HCEC 1CT (cell line): ENCODE measurements at regions not wholly inside any gene's neighbourhood (a gene's known extent, or its start where the extent isn't known, plus 50 kb on each side); places are given as distances from the start of the nearest gene placed in this dataset.
"Not testable (repeated sequence)": the region's sequence is repeated elsewhere in the genome, so short reads cannot be mapped to it uniquely, and the experiment has no call there.

Source experiments
- DNase-seq: peaks from one replicate; pipeline ENCODE4 v3.0.0-alpha.2; 2017

DNA sequence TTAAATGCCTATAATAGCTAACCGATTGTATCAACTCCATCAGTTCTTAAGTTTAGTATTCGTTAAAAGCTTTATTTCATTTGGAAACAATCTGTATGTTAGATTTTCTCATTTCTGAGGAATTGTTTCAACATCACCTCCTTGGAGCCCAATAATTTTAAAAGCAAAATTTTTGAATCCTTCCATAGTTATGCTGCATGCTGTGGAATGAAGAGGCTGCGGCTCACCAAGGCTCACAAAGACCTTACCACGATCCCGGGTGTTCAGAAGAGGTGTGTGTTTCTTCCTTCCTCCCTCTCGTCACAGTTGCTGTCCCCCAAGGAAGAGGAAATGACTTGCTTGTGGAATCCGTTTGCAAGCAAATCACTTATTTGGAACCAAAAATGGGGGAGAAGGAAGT, 143.8 kb downstream of the FGF1 start:
- no peak for DNase-seq

DNA sequence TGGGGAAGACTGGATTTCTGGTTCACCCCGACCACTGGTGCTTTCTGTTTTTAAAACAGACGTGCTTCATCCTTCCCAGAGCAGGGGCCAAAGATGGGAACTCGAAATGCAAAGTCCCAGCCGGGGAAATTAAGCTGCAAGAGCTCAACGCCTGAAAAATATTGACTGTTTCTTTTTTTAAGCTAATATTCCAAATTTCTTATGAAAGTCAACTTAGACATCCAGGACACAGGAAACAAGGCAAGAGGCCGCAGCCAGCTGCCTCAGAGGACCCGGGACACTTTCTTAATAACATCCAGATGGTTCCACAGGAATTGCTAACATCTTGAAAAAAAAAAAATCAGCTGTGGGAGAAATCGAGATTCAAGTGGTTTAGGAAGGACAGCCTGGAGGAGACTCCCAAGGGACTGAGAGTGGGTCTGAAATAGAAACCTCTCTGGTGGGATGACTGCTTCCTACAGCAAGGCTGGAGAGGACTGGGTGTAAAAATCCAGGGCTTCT, 144.9 kb downstream of the FGF1 start:
- DNase-seq, result peak; percentile 54

DNA sequence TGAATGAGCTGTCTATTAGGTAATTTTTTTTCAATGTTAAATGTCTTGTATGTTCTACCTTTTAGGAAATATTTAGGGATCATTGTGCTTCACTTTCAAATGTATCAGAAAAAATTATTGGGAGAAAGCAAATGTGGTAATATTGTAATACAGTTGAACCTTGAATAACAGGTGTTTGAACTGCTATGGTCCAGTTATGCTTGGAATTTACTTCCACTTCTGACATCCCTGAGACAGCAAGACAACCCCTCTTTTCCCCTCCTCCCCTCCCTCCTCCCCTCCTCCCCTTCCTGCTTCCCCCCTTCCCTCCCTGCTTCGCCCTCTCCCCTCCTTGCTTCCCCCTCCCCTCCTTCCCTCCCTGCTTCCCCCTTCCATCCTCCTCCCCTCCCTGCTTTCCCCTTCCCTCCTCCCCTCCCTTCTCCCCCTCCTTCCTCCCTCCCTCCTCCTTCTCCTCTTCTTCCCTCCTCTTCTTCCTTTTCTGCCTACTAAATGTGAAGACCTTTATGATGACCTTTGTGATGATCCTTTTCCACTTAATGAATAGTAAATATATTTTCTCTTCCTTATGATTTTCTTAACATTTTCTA, 146.6 kb downstream of the FGF1 start:
- no peak for DNase-seq

DNA sequence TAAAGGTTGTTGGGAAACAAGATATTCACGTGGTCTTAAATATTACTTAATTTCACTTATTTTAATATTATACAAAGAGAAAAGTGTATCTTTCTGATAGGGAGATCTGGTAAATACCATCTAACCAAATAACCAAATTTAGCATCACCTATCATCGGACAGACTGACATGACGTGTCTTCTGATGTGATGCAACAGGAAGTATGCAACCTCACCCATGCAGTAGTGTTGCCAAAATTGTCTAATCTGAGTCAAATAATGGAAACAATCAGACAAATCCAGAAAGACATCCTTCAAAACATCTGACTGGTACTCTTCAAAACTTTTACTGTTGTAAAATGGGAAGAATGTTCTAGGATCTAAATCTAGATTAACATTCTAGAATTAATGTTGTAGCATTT, 148.0 kb downstream of the FGF1 start:
- peak; percentile 40 for DNase-seq

DNA sequence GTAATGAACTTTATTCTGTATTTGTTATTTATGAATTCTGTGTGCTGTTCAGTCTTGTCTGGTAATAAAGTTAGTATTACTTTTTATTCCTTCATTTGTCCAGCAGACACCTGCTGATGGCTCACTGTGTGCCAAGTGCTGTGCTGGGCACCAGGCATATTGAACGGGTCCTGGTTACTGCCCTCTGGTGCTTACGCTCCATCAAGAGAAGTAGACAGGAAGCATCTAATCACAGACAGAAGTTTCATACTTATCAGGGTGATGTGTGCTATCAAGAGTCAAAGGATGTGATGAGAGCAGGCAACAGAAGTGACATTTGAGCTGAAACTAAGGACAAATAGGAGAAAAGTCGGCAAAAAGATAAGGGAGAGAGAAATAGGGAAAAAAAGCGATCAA, 153.1 kb downstream of the FGF1 start:
- DNase-seq, result no peak

DNA sequence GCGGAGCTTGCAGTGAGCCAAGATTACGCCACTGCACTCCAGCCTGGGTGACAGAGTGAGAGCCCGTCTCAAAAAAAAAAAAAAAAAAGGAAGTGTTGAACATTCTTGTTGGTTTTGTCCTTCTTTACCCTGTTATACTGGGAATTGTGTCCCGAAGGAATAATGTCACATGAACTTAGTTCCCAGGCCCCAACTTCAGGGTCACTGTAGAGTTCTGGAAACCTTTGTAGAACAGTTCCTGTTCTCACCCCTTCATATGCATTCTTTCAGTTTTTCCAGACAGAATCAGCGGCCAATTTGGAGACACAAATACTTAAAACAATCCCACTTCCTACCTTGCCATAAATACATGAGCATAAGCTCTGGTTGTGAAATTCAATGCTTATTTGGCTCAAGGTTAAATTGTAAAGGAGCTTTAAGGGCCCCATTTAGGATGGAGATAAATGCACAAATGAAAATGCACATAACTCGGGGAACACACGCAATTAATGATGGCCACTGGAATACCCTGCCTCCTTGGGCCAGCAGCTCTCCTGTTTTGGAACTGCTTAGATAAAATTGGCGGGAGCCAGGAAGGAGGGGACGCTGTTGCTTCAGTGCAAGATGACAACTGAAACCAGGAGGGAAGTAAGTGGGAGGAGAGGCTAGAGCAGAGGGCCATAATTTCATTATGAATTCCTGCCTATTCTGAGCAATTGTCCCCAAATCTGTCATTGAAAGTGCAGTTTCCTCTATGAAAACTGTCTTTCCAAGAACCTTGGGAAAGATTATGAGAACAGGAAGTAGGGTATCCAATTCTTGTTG, 153.7 kb downstream of the FGF1 start:
- DNase-seq, result no peak

DNA sequence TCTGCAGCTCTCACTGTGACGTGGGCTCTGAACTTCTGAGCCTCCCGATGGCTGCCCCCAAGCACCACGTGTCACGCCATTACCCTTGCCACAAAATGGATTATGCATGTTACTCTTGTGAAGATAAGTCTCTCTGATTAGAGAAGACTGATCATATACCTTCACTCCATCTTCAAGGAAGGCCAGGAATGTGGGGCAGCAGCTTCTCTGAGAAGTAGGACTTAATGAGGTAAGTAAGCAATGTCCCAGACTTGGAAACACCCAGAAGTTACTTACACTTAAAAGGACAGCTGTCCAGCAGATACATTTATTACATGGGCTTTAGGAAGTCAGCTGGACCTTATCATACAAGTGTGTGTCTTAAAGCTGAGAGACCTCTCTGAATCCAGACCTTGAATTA, 155.0 kb downstream of the FGF1 start:
- no peak for DNase-seq

DNA sequence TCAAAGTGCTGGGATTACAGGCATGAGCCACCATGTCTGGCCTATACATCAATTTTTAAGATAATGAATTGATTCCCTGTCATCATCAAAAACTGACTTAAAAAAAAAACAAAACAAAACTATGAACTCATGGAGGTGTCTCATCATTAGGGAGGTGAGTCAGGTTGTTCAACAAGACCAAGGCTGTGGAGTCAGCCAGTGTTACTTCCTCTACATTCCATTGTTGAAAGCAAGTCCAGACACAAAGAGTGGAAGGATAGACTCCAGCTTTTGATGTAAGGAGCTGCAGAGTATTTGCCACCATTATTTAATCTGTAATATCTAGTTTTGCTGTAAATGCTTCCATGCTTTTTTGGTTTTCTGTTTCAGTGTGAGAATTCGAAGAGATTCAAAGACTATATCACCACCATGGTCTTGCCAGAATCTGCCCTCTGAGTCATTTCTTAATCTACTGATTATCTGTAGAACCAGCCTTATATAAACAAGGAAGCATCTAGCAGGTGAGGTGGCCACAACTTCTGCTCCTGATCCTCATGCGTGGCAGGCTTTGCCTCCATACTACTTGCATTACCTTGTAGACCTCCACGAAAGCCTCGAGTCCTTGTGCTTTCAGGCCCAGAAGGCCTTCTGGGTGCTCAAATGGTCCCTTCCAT, 156.1 kb downstream of the FGF1 start:
- DNase-seq, result peak; percentile 72

DNA sequence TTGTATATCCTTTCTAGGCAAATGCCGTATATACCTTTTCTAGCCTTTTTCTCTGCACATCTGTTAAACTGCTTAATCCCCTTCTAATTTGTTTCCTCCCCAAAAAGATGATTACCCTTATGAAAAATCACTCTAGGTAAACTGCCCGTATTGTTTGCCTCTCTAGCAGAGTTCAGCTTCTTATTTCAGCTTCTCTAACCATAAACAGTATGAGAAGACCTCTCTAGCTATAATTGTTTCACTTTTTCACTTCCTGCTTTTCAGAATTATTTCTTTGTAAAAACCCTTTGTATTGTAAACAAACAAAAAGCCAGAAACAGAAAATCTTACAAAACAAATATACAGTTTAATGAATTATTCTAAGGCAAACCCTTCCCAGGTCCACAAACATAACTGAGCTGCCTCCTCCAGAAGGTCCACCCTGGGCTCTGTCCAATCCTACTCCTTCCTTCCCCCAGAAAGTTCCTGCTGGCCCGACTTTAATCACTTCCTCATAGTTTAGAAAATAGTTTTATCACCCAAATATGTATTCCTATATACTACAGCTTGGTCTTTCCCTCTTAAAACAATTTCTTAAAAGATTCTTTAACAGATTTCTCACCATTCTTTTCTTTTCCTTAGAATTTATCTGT, 158.1 kb downstream of the FGF1 start:
- DNase-seq, result no peak

DNA sequence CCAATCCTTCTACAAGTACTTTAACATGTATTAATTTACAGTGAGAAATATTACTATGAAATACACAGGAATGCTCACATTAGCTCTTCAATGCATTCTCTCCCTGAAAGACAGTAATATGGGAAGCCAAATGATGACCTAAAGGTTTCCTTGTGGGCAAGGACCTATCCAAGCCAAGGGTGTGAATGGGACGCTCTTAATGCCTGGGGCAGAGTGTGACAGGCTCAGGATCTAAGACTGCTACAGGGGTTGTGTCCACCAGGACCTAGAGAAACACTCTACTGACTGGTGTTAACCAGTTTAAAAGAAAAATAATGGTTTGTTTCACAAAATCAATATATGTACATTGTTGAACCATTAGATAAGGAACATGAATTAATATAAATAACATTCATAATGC, 158.7 kb downstream of the FGF1 start:
- DNase-seq, result no peak

DNA sequence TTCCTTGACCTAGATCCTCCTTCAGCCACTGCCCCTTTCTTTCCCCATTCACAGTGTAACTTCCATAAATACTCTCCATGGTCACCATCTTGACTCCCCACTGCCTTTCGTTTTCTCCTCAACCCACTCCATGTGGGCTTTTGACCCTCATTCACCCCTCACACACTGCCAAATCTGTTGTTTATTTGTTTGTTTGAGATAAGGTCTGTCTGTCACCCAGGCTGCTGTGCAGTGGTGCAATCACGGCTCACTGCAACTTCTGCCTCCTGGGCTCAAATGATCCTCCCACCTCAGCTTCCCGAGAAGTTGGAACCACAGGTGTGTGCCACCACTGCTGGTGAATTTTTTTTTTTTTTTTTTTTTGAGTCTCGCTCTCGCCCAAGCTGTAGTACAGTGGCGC, 162.9 kb downstream of the FGF1 start:
- DNase-seq, result no peak

DNA sequence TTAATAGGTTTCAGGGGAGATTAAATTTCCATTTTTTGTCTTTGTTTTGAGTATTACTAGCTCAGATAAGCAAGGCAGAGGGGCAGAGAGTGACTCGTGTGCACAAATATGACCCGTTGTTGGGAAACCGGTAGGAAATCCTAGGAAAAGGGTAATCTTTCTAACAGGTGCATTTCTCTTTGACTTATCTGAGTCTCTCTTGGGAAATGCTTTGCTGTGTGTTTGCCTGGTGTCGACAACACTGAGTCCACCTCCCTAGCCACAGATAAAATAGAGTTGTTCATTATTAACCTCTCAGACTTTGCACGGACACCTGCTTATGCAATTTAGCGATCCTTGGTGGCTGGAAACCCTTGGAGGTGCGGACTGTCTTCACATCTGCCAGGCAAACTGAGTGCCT, 164.2 kb downstream of the FGF1 start:
- DNase-seq, result no peak

DNA sequence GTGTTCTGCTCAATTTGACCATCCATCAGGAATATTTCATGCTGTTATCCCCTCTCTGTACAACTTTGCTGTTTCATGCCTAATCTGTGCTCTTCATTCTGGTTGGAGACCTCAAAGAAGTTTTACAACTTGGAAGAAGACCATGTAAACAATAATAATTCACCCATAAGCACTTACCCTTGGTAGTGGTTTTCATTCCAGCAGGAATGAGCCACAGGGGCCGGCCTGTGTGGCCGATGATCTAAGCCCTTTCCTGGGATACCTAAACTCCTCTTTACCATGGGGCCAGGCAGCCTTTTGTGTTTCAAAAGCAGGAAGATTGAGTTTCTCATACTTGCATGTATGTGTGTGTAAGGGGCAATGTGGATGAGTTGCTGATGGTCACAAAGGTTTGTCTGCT, 165.0 kb downstream of the FGF1 start:
- peak; percentile 39 for DNase-seq

DNA sequence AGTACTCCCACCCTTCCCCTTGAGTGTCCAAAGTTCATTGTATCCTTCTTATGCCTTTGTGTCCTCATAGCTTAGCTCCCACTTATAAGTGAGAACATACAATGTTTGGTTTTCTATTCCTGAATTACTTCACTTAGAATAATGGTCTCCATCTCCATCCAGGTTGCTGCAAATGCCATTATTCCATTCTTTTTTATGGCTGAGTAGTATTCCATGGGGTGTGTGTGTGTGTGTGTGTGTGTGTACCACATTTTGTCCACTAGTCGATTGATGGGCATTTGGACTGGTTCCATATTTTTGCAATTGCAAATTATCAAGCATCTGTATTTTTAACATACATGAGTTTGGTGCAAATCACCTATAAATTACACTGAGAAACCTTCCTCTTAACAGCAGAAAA, 166.0 kb downstream of the FGF1 start:
- DNase-seq, result not testable (repeated sequence)

DNA sequence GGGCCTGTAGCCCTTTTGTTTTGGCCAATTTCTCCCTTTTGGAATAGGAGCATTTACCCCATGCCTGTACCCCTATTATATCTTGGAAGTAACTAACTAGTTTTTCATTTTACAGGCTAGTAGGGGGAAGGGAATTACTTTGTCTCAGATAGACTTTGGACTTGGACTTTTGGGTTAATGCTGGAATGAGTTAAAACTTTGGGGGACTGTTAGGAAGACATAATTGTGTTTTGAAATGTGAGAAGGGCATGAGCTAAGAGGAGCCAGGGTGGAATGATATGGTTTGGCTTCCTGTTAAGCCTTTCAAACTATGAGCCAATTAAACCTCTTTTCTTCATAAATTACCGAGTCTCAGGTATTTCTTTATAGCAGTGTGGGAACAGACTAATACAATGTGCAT, 168.1 kb downstream of the FGF1 start:
- DNase-seq, result no peak

DNA sequence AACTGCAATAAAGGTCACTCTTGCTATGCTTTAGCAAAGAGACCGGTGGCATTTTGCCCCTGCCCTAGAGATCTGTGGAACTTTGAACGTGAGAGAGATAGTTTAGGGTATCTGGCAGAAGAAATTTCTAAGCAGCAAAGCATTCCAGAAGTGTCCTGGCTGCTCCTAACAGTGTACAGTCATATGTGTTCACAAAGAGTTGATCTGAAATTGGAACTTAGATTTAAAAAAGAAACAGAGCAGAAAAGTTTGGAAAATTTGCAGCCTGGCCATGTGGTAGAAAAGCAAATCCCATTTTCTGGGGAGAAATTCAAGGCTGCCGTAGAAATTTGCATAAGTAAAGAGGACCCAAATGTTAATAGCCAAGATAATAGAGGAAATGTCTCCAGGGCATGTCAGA, 169.2 kb downstream of the FGF1 start:
- no peak for DNase-seq

DNA sequence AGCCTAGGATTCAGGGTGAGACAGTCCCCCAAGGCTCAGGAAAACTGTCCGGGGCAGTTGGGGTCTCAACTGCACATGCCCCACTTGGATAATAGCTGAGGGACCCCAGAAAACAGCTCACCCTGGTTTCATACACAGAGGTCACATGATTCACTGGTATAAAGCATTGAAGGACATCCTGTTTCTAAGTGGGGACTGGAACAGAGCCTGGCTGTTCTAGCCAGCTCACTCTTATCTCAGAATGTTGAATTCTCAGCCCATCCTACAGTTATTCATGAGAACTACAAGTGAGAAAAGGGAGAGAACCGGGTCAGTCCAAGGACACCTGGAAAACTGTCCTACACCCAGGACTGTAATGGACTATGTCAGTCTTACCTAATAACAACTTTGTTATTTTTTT, 170.9 kb downstream of the FGF1 start:
- DNase-seq, result peak; percentile 38

DNA sequence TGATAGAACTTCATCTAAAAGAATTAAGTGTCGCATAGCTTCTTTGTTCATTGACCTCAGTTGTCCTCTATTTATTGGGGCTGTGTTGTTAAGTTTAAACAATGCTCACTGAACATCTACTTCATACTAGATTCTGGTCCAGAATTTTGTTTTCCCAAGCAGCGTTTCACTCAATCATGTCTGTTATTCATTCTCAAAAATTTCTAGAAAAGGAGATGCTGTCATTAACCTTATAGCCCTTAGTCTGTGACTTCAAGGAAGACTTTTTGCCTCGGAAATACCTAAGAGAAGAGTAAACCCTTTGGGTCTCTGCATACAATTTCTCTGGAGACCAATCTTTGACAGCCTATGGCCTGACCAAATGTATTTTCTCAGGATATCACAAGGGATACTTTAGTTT, 171.7 kb downstream of the FGF1 start:
- no peak for DNase-seq

DNA sequence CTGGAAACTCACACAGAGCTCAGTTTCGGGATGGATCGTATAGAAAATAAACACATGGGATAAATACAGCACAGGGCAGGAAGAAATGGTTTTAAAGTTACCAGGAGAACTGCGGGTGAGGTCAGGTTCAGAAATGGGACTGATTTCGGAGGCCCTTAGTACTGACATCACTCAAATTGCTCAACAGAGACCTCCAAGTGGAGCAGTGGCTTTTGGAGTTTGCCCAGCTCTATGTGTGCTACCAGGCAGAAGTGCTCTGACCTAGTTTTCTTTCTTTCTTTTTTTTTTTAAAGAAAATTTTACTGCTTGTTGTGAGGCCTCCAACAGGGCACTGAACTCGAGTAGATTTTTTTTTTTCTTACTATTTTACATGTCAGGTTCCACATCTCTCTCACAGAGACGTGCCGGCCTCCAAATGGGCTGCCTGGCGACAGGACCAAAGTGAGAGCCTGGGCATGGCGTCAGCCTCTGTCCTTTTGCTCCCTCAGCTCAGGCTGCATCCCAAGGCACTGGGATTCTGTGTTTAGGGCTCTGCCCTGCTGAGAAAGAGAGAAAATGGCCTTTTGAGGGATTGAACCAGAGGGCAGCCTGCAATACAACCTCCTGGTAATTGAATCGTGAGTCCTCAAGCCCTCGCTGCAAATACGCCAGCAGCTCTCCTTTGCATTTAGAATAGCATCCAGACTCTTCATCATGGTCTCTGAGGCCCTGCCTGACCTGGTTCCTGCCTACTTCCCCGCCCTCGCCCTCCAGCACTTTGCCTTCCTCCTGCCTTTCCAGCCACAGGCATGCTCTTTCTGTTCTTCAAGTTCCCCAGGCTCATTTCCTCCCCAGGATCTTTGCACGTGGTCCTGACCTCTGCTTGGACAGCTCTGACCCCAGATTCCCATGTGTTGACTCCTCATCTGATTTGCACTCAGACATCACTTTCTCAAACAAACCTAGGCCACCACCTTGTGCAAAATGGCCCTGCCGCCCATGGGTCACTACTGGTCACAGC, 173.5 kb downstream of the FGF1 start:
- DNase-seq, result peak; percentile 83

DNA sequence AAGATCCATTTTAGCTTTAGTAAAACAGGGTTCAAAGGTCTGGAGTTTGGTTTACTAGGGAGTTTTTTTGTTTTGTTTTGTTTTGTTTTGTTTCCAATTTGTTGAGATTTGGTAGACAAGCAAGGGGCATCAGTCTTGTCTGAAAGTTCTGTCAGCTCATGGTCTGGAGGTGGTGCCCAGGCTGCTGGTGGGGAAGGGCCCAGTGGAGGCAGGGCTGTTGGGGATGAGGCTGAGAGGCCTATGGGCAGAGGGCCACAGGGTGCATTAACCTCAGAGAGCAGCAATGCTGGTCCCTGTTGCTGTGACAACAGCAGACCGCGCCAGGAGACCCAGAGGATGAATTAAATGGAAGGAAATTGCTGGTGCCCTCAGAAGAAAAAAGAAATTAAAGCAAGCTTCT, 174.5 kb downstream of the FGF1 start:
- DNase-seq, result no peak

DNA sequence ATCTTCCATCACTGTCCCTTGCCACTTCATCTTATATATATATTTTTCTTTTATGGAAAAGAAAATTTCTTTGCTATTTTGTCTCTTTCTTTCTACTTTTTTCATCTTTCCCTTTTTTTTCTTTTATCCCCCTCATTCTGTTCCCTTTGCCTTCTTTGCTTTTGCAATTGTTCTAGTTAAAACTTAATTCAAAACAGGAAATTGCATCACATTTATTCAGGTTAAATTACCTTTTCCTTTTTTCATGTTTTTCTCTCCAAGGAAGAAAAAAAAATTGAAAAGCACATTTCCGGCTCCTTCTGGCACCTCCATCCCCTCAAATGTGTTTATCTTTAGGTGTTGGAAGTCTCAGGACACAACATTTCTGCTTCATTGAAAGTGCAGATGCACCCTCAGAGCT, 176.9 kb downstream of the FGF1 start:
- no peak for DNase-seq

DNA sequence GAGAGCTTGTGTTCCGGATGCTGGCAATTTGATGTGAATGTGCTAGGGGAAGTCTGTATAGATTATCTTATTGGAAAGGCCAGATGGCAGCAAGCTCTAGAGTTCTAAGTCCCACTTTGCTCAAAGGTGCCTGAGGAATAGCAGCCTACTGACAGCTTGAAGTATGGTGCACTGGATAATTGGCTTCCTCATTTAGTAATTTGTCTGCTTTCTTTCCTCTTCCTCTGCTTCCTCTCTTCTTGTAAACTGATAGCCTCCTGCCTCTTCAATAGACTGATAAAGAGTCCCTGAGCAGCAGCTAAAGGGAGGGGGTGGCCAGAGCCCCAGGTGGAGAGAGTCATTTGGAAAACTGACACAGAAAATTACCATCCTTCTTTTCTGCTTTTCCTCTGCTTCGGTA, 177.3 kb downstream of the FGF1 start:
- DNase-seq, result no peak
